GM19372 (cell line): ENCODE measurements at regions not wholly inside any gene's neighbourhood (a gene's known extent, or its start where the extent isn't known, plus 50 kb on each side); places are given as distances from the start of the nearest gene placed in this dataset.
"Not testable (repeated sequence)": the region's sequence is repeated elsewhere in the genome, so short reads cannot be mapped to it uniquely, and the experiment has no call there.

Experiments
- ATAC-seq: cut with Tn5 transposase; IDR thresholded peaks from one replicate; pipeline ENCODE4 v1.9.1; 2021; ENCODE audit warnings: mild to moderate bottlenecking, low read depth, moderate library complexity; ENCODE audit not compliant: unreplicated experiment

GRCh38 chr4:32686123-32686522, 1966.0 kb downstream of the PCDH7 start:
- no peak for ATAC-seq

GRCh38 chr4:32689518-32689917, 1969.3 kb downstream of the PCDH7 start:
- no peak for ATAC-seq

GRCh38 chr4:32697281-32697814, 1977.2 kb downstream of the PCDH7 start:
- ATAC-seq: no peak

- no peak for ATAC-seq
Observed at GRCh38 chr4:32700838-32701237, 1980.7 kb downstream of the PCDH7 start.

DNA sequence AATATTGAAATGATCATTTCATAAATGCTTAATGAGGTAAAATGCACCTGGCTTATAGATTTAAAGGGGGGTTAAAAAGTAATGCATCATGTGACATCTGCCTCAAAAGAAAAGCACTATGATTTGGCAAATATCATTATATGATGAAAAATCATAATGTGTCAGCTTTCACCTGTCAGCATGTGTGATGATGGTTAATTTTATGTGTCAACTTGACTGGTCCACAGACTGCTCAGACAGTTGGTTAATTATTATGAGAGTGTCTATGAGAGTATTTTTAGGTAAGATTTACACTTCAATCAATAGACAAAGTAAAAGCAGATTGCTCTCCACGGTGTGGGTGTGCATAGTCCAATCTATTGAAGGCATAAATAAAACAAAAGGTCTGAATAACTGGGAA, 1986.7 kb downstream of the PCDH7 start:
- no peak for ATAC-seq

- not testable (repeated sequence) for ATAC-seq
Observed at GRCh38 chr4:32716090-32716620, 1996.0 kb downstream of the PCDH7 start.

DNA sequence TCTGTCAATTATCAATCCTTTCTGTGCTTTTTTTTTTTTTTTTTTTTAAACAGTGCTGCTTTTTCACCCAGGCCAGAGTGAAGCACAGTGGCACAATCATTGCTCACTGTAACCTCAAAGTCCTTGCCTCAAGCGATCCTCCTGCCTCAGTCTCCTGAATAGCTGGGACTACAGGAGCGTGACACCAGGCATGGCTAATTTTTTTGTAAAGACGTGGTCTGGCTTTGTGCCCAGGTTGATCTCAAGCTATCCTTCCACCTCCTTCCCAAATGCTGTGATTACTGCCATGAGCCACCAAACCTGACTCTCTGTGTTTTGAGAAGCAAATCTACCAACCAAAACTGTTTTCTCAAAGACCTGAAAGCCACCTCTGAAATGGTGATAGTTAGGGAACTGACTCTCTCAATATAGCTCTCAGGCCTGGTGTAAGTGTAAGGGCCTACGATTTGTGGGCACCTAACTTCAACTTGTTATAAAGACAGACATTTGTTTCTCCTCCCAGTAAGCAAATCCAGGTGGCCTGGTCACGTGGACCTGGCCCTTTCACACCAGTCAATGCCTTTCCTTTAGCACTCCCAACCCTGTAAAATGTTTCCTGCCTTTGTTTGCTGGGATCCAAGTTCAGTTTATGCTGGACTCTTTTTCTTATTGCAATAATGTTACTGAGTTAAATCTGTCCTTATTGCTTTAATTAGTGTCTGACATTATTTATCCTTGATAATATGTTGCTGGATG, 2015.9 kb downstream of the PCDH7 start:
- ATAC-seq: no peak

DNA sequence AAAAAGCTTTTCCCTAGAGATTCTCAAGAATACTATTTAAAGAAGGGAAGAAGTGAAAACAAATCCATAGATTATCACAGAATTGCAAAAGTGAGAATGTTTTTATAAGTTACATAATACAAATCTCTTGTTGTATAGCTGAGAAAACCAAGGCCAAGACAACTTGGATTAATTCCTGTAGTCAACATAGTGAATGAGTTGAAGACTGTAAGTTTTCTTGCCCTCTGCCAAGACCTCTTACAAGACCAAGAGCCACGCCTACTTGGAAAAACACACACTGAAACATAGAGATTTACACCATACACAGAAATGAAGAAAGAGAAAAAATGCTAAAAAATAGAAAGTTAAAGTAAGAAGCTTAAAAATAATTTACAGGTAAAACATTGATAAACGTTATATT, 2024.0 kb downstream of the PCDH7 start:
- ATAC-seq: no peak

DNA sequence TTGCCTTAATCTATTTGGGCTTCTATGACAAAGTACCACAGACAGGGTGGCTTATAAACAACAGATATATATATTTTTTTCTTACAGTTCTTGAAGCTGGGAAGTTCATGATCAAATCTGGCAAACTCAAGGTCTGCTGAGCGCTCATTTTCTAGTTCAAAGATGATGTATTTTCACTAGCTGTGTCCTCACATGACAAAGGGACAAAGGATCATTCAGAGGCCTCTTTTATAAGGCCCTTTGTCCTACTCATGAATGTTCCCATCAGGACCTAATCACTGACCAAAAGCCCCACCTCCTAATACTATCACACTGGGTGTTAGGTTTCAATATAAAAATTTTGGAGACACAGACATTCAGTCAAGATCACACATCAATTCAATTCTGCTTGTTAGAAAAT, 2025.2 kb downstream of the PCDH7 start:
- ATAC-seq: no peak

DNA sequence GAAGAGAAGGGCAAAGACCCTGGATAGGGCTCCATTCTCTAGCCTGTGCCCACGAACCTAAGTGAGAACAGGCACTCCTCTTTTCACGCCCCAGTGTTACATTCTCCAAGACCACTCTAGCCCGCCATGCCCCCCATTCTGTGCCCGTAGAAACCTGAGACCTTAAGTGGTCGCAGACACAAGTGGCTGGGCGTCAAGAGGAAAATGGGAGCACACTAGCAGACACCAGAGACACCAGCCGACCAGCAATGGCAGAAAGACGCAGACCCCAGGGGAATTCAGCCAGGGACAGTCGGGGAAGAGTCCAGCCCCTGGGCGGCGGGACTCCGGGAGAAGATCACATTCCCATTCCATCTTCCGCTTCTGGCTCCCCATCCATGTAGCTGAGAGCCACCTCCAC, 2027.9 kb downstream of the PCDH7 start:
- ATAC-seq: no peak

DNA sequence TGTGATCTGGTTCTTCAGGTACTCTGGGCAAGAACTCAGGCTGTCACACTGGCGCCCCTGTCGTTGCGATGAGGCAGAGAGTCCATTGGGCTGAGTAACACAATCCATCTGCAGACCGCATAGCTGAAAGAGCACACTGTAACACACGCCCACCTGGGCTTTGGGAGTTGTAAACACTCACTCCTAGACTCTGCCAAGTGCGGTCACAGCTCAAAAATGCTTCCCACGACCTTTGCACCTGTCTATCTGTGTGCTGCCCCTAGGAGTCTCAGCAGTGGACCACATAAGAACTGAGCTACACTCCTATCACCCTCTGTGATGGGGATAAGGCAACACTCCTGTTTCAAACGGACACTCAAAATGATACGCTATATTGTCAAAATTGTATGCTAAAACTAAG, 2028.3 kb downstream of the PCDH7 start:
- ATAC-seq: no peak

GRCh38 chr4:32752962-32753361, 2032.8 kb downstream of the PCDH7 start:
- no peak for ATAC-seq

DNA sequence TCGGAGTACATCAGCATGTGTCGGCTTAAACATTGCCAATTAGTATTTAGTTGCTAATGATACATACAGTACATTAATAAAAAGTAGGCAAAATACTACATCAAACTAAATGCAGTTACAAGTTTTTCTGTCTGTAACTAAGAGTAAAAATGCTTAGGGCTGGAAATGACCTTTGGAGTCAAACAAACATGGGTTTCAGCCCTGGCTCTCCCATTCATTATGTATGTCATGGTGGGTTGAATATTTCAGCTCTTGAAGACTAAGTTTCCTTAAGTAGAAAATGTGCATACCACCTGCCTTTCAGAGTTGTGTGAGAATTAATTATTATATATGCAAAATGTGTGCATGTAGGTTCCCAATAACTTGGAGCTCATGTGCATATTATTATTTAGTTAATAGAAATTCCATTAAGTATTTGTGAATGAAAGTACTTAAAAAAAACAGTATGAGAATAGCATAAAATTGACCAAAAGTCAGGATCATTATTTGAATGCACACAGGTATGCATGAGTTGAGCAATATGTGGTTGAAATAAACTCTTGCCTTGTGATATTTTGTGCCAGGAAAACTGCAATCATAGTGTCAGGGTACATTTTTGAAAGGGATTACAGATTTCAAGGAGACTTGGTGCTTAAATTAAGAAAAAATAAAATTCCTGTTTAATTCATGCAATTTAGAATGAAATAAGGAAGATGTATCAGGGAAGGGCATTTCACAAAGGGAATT, 2048.7 kb downstream of the PCDH7 start:
- ATAC-seq: no peak

DNA sequence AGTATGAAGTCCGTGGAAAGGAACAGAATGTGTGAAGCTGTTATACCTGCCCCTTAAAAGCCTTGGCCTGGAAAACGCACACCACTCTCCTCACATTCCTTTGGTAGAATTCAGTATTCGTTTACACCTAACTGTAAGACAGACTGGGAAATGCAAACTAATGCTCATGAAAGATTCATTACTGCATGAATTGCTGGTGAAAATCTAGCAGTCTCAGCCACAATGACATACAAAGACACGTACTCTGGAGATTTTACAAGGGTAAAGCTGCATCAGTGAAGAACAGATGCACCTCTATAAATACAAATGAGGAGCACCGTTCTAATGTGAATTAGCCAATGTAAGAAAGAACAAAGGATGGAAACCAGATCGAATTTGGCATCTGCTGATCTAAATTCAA, 2051.3 kb downstream of the PCDH7 start:
- ATAC-seq: no peak

DNA sequence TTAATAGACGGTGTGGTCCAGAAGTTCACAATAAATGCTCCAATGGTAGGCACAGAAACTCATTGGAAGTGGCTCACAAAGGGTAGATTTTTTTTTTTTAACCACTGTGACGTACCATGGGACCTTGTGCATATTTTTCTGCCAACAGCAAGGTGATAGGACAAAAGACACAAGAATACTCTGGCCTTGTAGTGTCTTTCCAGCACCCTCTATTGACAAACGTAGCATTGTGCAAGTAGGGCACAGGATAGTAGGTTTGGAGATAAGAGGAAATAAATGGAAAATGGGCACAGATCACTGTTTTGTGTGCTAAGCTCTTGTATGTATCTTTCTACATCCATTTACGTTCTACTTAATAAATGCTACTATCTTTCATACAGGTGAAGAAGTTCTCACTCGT, 2054.9 kb downstream of the PCDH7 start:
- no peak for ATAC-seq

GRCh38 chr4:32776435-32777203, 2056.4 kb downstream of the PCDH7 start:
- no peak for ATAC-seq

- ATAC-seq: no peak
Observed at GRCh38 chr4:32778025-32778424, 2057.9 kb downstream of the PCDH7 start.

GRCh38 chr4:32778938-32779337, 2058.8 kb downstream of the PCDH7 start:
- no peak for ATAC-seq

GRCh38 chr4:32789026-32789608, 2068.9 kb downstream of the PCDH7 start:
- ATAC-seq: no peak

- ATAC-seq: no peak
Observed at GRCh38 chr4:32790803-32791202, 2070.6 kb downstream of the PCDH7 start.
